MG63 (cell line): ENCODE measurements at regions not wholly inside any gene's neighbourhood (a gene's known extent, or its start where the extent isn't known, plus 50 kb on each side); places are given as distances from the start of the nearest gene placed in this dataset.

Experiments
- DNase-seq: peaks from one replicate; pipeline ENCODE4 v3.0.0-alpha.2; 2020
- H3K27me3 ChIP-seq: fragments of 250-450 bp; sonication (Bioruptor Pico); 2 replicates; pipeline ENCODE4 v1.5.1; 2020; ENCODE audit warnings: mild to moderate bottlenecking, moderate library complexity
- H3K36me3 ChIP-seq: fragments of 250-450 bp; sonication (Bioruptor Pico); 2 replicates; pipeline ENCODE4 v1.5.1; 2020; ENCODE audit warnings: mild to moderate bottlenecking, moderate library complexity
- H3K4me3 ChIP-seq: fragments of 250-450 bp; sonication (Bioruptor Pico); 2 replicates; pipeline ENCODE4 v1.5.1; 2020; ENCODE audit warnings: mild to moderate bottlenecking, moderate library complexity
- H3K9me3 ChIP-seq: fragments of 250-450 bp; sonication (Bioruptor Pico); 2 replicates; pipeline ENCODE4 v1.5.1; 2020; ENCODE audit warnings: mild to moderate bottlenecking, moderate library complexity

DNA sequence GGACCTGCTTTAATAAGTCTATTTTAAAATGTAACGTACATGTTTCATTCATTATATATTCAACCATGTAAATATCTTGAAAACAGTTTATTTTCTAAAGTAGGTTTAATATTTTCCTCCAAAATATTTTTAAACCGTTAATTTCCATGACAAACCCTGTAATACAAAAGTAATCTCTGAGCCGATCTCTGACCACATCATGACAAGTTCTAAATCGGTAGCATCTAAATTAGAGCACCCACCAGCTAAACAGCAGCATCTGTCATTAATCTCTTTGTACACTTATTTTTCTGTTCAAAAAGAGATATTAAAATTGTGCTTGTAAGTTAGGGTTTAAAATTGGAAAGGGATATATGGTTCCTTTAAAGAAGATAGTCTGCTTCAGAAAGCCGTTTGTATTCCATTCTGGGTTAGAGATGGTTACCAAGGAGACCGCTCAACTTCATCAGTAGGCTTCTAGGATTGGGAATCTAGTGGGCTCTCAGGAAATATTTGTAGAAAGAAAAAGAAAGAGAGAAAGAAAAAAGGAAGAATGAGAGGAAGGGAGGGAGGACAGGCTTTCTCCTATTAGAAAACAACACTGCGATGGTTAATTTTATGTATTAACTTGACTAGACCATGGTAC, 232.5 kb upstream of the FOXN3 start:
- DNase-seq, result no peak
- H3K36me3 ChIP-seq, result no peaks in the 10 kb centered on the region

GRCh38 chr14:89648924-89649323, 231.9 kb upstream of the FOXN3 start:
- DNase-seq, result no peak
- no peaks in the 10 kb centered on the region for H3K27me3 ChIP-seq

More for the DNA sequence above, 232.5 kb upstream of the FOXN3 start:
- H3K4me3 ChIP-seq, result no peak overlapping the region
- H3K27me3 ChIP-seq, result no peaks in the 10 kb centered on the region
- no peaks in the 10 kb centered on the region for H3K9me3 ChIP-seq

GRCh38 chr14:89648510-89648909, 231.5 kb upstream of the FOXN3 start:
- Histone ChIP-seq H3K9me3 (no peaks in the 10 kb centered on the region), H3K4me3 (no peak overlapping the region), H3K27me3 (no peaks in the 10 kb centered on the region), H3K36me3 (no peaks in the 10 kb centered on the region)
- no peak for DNase-seq

More at GRCh38 chr14:89648924-89649323, 231.9 kb upstream of the FOXN3 start:
- Histone ChIP-seq H3K9me3 (no peaks in the 10 kb centered on the region), H3K4me3 (no peak overlapping the region), H3K36me3 (no peaks in the 10 kb centered on the region)

DNA sequence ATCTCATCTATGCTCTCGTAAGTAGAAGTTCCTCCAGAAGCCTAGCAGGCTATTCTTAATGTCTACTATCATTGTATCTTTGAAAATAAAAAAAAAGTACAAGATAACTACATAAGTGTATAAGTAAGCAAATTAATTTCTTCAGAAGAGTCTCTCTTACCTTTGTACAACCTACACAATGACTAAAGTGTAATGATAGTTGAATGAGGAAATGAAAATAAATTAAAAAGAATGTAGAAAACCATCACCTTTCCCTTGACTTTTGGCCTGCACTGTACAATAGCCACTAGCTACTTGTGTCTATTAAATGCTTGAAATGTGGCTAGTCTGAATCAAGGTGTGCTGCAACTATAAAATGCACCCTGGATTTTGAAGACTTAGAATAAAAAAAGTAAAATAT, 229.9 kb upstream of the FOXN3 start:
- DNase-seq, result no peak
- Histone ChIP-seq H3K9me3 (no peaks in the 10 kb centered on the region), H3K27me3 (no peaks in the 10 kb centered on the region)

DNA sequence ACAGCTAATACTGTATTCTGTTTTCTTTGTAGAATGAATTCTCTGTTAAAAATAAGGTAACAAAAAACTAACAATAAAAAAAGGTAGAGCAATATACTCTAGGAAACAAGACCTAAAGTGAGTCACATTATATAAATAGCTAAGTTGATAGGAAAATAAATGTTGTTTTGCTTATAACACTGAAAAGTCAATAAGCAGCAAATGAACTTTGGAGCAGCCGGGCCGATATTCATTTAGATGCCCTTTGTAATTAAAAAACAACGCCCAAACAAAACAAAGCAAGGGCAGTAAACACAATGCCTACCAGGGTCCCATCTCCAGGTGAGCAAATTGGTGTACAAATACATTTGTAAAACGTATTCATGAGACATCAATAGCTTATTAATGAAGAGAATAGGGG, 227.6 kb upstream of the FOXN3 start:
- no peaks in the 10 kb centered on the region for H3K36me3 ChIP-seq
- no peaks in the 10 kb centered on the region for H3K27me3 ChIP-seq
- no peak overlapping the region for H3K4me3 ChIP-seq
- no peaks in the 10 kb centered on the region for H3K9me3 ChIP-seq
- DNase-seq, result no peak

More for the DNA sequence above, 229.9 kb upstream of the FOXN3 start:
- Histone ChIP-seq H3K4me3 (no peak overlapping the region), H3K36me3 (no peaks in the 10 kb centered on the region)

DNA sequence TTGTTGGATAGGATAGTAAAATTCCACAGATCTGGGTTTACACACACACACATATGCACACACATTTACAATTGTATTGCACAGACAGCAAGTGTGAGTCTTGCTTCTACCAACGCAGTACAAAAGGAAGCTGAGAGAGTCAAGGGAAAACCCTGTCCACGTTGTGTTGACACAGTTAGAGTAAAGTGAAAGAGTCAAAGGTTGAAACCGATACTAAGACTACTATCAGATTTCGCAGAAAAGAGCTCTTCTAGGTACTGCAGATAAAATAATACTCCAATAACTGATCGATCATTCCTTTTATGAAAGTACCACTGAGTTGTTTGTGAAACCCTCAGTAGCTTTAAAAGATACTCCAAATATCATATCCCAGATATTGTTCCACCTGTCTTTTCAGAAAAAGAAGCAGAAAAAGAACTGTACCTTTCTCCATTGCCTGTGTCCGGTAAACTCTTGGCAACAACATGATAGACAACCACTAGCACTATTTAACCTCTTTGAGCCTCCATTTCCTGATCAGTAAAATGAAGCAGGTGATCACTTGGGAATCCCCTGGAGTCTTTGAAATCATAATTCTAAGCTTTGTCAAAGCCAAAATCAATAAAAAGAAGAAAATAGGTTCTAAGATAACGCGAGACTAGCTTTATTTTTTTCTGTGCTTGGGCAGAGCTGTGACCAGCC, 224.6 kb upstream of the FOXN3 start:
- no peaks in the 10 kb centered on the region for H3K27me3 ChIP-seq
- no peaks in the 10 kb centered on the region for H3K36me3 ChIP-seq
- H3K4me3 ChIP-seq, result no peak overlapping the region
- DNase-seq, result no peak
- H3K9me3 ChIP-seq, result no peaks in the 10 kb centered on the region

- Histone ChIP-seq H3K9me3 (no peaks in the 10 kb centered on the region), H3K27me3 (no peaks in the 10 kb centered on the region), H3K4me3 (no peak overlapping the region), H3K36me3 (no peaks in the 10 kb centered on the region)
- no peak for DNase-seq
Measured at GRCh38 chr14:89640141-89640540, 223.1 kb upstream of the FOXN3 start.

DNA sequence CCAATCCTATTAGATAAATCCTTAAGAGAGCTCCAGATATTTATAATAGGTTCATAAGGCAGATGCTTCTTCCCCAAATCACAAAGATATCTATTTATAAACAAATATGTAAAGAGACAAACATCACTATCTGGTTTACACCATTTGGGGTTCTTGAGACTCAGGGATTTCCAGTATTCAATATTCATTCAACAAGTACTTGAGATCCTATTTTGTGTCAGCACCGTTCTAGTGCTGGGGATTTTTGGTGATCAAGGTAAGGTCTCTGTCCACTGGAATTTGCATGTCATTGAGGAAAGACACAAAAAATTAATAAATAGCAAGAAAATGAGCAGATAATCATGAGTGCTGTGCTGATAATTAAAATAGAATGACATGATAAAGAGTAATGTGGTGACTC, 222.7 kb upstream of the FOXN3 start:
- no peak for DNase-seq
- no peaks in the 10 kb centered on the region for H3K36me3 ChIP-seq
- H3K4me3 ChIP-seq, result no peak overlapping the region
- no peaks in the 10 kb centered on the region for H3K27me3 ChIP-seq
- no peaks in the 10 kb centered on the region for H3K9me3 ChIP-seq

DNA sequence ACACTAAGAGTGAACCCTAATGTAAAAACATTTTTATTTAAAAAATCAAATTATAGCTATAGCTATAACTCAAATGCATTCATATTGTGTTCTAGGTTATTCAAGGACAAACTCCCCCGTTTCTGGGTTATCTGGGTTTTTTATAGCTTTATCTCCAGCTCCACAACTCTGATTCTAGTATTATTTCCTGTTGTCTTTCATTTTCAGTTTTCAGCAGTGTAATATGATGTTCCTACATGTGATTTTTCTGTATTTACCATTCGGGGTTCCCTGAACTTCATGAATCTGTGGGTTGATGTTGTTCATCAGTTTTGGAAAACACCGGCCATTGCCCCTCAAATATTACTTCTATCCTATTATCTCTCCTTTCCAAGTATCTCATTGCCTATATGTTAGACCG, 221.9 kb upstream of the FOXN3 start:
- DNase-seq, result no peak
- Histone ChIP-seq H3K36me3 (no peaks in the 10 kb centered on the region), H3K4me3 (no peak overlapping the region), H3K9me3 (no peaks in the 10 kb centered on the region), H3K27me3 (no peaks in the 10 kb centered on the region)

DNA sequence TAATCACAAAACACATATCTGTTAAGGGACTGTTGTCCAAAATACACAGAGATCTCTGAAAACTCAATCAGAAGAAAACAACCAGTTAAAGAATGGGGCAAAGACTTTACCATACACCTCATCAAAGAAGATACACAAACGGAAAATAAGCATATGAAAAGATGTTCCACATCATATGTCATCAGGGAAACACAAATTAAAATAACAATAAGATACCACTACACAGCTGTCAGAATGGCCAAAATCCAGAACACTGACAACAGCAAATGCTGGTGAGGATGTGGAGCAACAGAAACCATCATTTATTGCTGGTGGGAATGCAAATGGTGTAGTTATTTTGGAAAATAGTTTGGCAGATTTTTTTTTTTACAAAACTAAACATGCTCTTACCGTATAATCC, 220.5 kb upstream of the FOXN3 start:
- no peak for DNase-seq
- Histone ChIP-seq H3K9me3 (no peaks in the 10 kb centered on the region), H3K36me3 (no peaks in the 10 kb centered on the region), H3K4me3 (no peak overlapping the region), H3K27me3 (no peaks in the 10 kb centered on the region)

DNA sequence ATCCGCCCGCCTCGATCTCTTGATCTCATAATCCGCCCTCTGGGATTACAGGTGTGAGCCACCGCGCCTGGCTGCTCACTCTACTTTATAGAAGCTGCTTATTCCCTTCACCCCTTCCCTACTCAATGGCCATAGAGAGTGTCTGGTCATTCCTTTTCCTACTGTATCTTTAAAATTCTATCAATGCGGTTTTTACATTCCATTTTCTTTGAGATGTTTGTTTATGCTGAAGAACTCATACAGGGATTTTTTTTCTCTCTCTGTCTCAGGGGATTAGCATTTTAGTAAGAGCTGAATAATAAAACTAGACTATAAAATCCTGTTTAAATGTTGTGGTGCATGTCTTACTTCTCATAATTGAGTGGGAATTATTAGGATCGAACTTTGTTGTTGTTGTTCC, 218.6 kb upstream of the FOXN3 start:
- DNase-seq, result no peak
- Histone ChIP-seq H3K9me3 (no peaks in the 10 kb centered on the region), H3K36me3 (no peaks in the 10 kb centered on the region), H3K27me3 (no peaks in the 10 kb centered on the region), H3K4me3 (no peak overlapping the region)

DNA sequence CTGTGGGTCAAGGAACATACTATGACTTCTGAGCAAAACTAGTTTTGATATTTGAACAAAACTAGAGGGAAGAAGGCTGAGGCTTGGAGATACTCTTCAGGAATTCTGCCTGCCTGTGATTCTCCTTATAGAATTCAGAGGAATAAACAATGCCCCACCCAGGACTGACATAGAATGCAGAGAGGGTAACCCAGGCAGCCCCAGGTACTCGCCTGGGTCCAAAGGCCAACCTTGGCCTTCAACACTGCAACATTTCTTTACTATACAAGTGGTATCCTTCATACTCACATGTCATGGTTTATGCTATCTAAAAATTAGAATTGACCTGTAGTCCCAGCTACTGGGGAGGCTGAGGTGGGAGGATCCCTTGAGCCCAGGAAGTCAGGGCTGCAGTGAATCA, 217.0 kb upstream of the FOXN3 start:
- DNase-seq, result no peak
- Histone ChIP-seq H3K4me3 (no peak overlapping the region), H3K9me3 (no peaks in the 10 kb centered on the region), H3K36me3 (no peaks in the 10 kb centered on the region), H3K27me3 (no peaks in the 10 kb centered on the region)

- no peak overlapping the region for H3K4me3 ChIP-seq
- H3K9me3 ChIP-seq, result no peaks in the 10 kb centered on the region
- DNase-seq, result no peak
- H3K36me3 ChIP-seq, result no peaks in the 10 kb centered on the region
- no peaks in the 10 kb centered on the region for H3K27me3 ChIP-seq
Measured at GRCh38 chr14:89630101-89630829, 213.2 kb upstream of the FOXN3 start.

DNA sequence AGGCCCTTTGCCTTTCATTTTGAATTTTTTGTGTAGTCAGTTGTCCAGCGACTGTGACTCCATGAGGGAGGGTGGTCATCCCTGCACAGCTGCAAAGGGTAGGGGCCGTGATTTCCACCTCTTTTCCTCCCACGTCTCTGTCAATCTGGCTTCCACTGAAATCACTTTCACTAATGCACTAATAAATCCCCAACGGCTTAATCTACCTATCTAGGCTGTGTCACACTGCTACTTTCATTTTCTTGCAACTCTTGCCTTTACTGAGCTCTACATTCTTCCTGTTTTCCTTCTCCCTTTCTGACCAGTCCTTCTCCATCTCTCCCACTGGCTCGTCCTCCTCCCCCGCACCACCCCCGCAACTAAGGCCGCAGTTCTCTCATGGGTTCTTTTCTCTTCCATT, 212.3 kb upstream of the FOXN3 start:
- DNase-seq, result no peak
- Histone ChIP-seq H3K36me3 (no peaks in the 10 kb centered on the region), H3K27me3 (no peaks in the 10 kb centered on the region), H3K4me3 (no peak overlapping the region), H3K9me3 (no peaks in the 10 kb centered on the region)

- H3K27me3 ChIP-seq, result no peaks in the 10 kb centered on the region
- no peaks in the 10 kb centered on the region for H3K36me3 ChIP-seq
- H3K9me3 ChIP-seq, result no peaks in the 10 kb centered on the region
- no peak overlapping the region for H3K4me3 ChIP-seq
- no peak for DNase-seq
Measured at GRCh38 chr14:89628521-89628920, 211.5 kb upstream of the FOXN3 start.

- no peaks in the 10 kb centered on the region for H3K9me3 ChIP-seq
- H3K4me3 ChIP-seq, result no peak overlapping the region
- DNase-seq, result no peak
Measured at GRCh38 chr14:89626233-89626806, 209.3 kb upstream of the FOXN3 start.

DNA sequence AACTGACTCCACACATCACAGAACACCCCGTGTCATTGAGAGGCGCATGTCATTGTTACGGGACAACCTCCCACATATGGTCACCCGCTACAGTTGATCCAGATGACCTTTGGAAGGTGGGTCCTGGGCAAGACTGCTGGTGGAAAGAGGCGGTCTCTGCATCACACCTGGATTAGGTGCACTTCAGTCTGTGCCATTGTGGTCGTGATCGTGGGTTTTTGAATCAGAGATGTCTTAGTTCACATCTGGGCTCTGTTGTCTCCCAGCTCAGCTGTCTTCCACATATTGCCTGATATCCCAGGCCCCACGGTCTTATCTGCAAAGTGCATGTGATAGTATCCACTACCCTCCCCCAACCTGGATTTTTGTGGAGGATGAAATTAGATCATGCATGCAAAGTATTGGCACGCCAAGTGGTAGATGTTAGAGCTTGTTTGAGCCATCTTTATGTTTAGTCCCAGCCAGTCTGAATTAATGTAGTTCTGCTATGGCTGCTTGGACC, 208.7 kb upstream of the FOXN3 start:
- Histone ChIP-seq H3K36me3 (no peaks in the 10 kb centered on the region), H3K27me3 (no peaks in the 10 kb centered on the region), H3K4me3 (no peak overlapping the region), H3K9me3 (no peaks in the 10 kb centered on the region)
- DNase-seq, result no peak

More at GRCh38 chr14:89626233-89626806, 209.3 kb upstream of the FOXN3 start:
- Histone ChIP-seq H3K27me3 (no peaks in the 10 kb centered on the region), H3K36me3 (no peaks in the 10 kb centered on the region)
